Lower leg skin (tissue), 3 donors: ENCODE measurements at regions not wholly inside any gene's neighbourhood (a gene's known extent, or its start where the extent isn't known, plus 50 kb on each side); places are given as distances from the start of the nearest gene placed in this dataset.

Source experiments
- POLR2A ChIP-seq, 2 donors: fragments of 450-650 bp; IDR thresholded peaks; one replicate each; pipeline ENCODE4 v1.6.1; 2016 to 2017; ENCODE audit warnings: antibody characterized with exemption in 2 of 2, mild to moderate bottlenecking in 1 of 2, moderate library complexity in 1 of 2
- TF ChIP-seq, protein P1 (sequence below), 3 donors: fragments of 450-650 bp; IDR thresholded peaks; one replicate each; pipeline ENCODE4 v1.5.1; 2016; ENCODE audit warnings: antibody characterized with exemption in 3 of 3, mild to moderate bottlenecking in 3 of 3, moderate library complexity in 2 of 3

- TF ChIP-seq, protein P1, sequence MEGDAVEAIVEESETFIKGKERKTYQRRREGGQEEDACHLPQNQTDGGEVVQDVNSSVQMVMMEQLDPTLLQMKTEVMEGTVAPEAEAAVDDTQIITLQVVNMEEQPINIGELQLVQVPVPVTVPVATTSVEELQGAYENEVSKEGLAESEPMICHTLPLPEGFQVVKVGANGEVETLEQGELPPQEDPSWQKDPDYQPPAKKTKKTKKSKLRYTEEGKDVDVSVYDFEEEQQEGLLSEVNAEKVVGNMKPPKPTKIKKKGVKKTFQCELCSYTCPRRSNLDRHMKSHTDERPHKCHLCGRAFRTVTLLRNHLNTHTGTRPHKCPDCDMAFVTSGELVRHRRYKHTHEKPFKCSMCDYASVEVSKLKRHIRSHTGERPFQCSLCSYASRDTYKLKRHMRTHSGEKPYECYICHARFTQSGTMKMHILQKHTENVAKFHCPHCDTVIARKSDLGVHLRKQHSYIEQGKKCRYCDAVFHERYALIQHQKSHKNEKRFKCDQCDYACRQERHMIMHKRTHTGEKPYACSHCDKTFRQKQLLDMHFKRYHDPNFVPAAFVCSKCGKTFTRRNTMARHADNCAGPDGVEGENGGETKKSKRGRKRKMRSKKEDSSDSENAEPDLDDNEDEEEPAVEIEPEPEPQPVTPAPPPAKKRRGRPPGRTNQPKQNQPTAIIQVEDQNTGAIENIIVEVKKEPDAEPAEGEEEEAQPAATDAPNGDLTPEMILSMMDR (IDR thresholded peaks at IDR 0.05) = no peak
- no peak for TF ChIP-seq POLR2A (IDR thresholded peaks at IDR 0.05)
Measured at GRCh38 chr2:200119236-200119635, 163.9 kb downstream of the MAIP1 start.
